Heart right ventricle (tissue), 16 donors: ENCODE measurements at regions not wholly inside any gene's neighbourhood (a gene's known extent, or its start where the extent isn't known, plus 50 kb on each side); places are given as distances from the start of the nearest gene placed in this dataset.

Source experiments
- ATAC-seq, 8 donors: fragments of 200-7000 bp; cut with Tn5 transposase; one replicate each; pipeline ENCODE4 v1.9.1; 2020; ENCODE audit warnings: mild to moderate bottlenecking in 8 of 8, moderate library complexity in 8 of 8, moderate number of reproducible peaks in 1 of 8
- DNase-seq, 2 donors: peaks; one replicate each; pipeline ENCODE4 v3.0.0-alpha.2; 2020
- H3K27ac ChIP-seq, 10 donors: fragments of 200-600 bp; sonication (generic) in 2 of 10; one replicate each; pipeline versions ENCODE4 v1.5.0 to v1.8.0; 2020 to 2022; ENCODE audit warnings: mild to moderate bottlenecking in 3 of 10
- H3K27me3 ChIP-seq, 7 donors: fragments of 200-600 bp; one replicate each; pipeline ENCODE4 v1.8.0; 2021 to 2022; ENCODE audit warnings: mild to moderate bottlenecking in 2 of 7
- H3K36me3 ChIP-seq, 9 donors: fragments of 200-600 bp; sonication (generic) in 1 of 9; one replicate each; pipeline versions ENCODE4 v1.5.0 to v1.8.0; 2020 to 2022; ENCODE audit warnings: mild to moderate bottlenecking in 2 of 9
- H3K4me1 ChIP-seq, 9 donors: fragments of 200-600 bp; sonication (generic) in 1 of 9; one replicate each; pipeline versions ENCODE4 v1.5.0 to v1.8.0; 2020 to 2022; ENCODE audit warnings: mild to moderate bottlenecking in 4 of 9
- H3K4me3 ChIP-seq, 10 donors: fragments of 200-600 bp; sonication (generic) in 2 of 10; one replicate each; pipeline versions ENCODE4 v1.5.0 to v1.8.0; 2020 to 2022; ENCODE audit warnings: mild to moderate bottlenecking in 7 of 10, moderate library complexity in 2 of 10
- H3K9me3 ChIP-seq, 11 donors: fragments of 200-600 bp in 10 of 11; sonication (generic) in 2 of 11; one replicate each; pipeline versions ENCODE4 v1.5.0 to v1.8.0; 2013 to 2022; ENCODE audit warnings: mild to moderate bottlenecking in 2 of 11, control low read depth in 1 of 11, moderate library complexity in 1 of 11
- CTCF ChIP-seq, 9 donors: fragments of 200-600 bp; sonication (generic) in 2 of 9; IDR thresholded peaks; one replicate each; pipeline versions ENCODE4 v1.5.0 to v1.8.0; 2021 to 2022; ENCODE audit warnings: antibody characterized with exemption in 9 of 9, mild to moderate bottlenecking in 5 of 9, moderate library complexity in 1 of 9
- WGBS, 2 donors: extraction: QIAGEN DNeasy Blood & Tissue Kit; methylation state at CpG; one replicate each; pipeline ENCODE4 v1.1.7; 2013; ENCODE audit warnings: inconsistent platforms in 1 of 2; 5-methylcytosine and 5-hydroxymethylcytosine counted together
- intact Hi-C, 10 donors: fragments of 100-400 bp; cut with DNase I; formaldehyde crosslinking; loops; one replicate each; pipeline versions ENCODE4 v1.11.1 to v1.14.2; 2022
- donor health status: Arrhythmogenic right ventricular cardiomyopathy.
- donor health status: ischemic (EF 13 %, LVEDD 7.1; RV severe dilation, severe dysfunction).
- donor health status: healthy with polysubstance abuse.
- donor health status: DM: no; HTN: yes; CAD: no.
- donor health status: DM: no; HTN: no; CAD: no.
- donor health status: ischemic (EF 25% LVEDD 6.9; RV normal size, moderate dysfunction).
- donor health status: ischemic (EF 25% LVEDD 5.7; RV mildly dilated, moderate dysfunction).
- donor health status: healthy.
- donor health status: DM: yes; HTN: yes; CAD: no.
- donor health status: Ischemic cardiomyopathy.
- donor health status: ischemic (EF 35%, LVEDD 5.7; RV mildly dilated, moderate dysfunction).
- donor health status: nonischemic (EF 11% LVEDD 7.7; RV severe dilation, severe dysfunction).
- donor health status: DM: yes; HTN: yes; CAD: no.
- donor health status: PGD.
- donor health status: ischemic (EF 29% LVEDD 5.4; RV normal size, mild dysfunction).
- donor health status: nonischemic (EF 23%, LVEDD 6.1; RV moderate dilation, normal function).

GRCh38 chr5:126166368-126166767 lies 256.8 kb upstream of the GRAMD2B start:
- no peak overlapping the region for H3K4me3 ChIP-seq
- no peaks in the 10 kb centered on the region for H3K36me3 ChIP-seq
- H3K4me1 ChIP-seq = no peaks in the 10 kb centered on the region
- intact Hi-C loops = no loop called here
- H3K27me3 ChIP-seq = no peaks in the 10 kb centered on the region
- DNase-seq (no peak), ATAC-seq (no peak)
- WGBS, 2 donors = 97 to 99% methylated on average over 1 of the region's 1 CpG
- H3K27ac ChIP-seq = no peak overlapping the region
- H3K9me3 ChIP-seq = peaks cover 0 to 52% (median 26%) of the 10 kb centered on the region in 11 donors
- no peak for TF ChIP-seq CTCF (IDR thresholded peaks at IDR 0.05)

- Histone ChIP-seq H3K9me3 (peaks cover 0 to 56% (median 26%) of the 10 kb centered on the region in 11 donors), H3K4me3 (no peak overlapping the region), H3K4me1 (no peaks in the 10 kb centered on the region), H3K27ac (no peak overlapping the region), H3K27me3 (no peaks in the 10 kb centered on the region), H3K36me3 (no peaks in the 10 kb centered on the region)
- DNase-seq (no peak), ATAC-seq (no peak)
- TF ChIP-seq CTCF (IDR thresholded peaks at IDR 0.05) = no peak
- WGBS, 2 donors = 76 to 92% methylated on average over 1 of the region's 1 CpG
- intact Hi-C loops = no loop called here
Measured at GRCh38 chr5:126168785-126169184, 254.4 kb upstream of the GRAMD2B start.

- Histone ChIP-seq H3K4me3 (no peak overlapping the region), H3K4me1 (no peaks in the 10 kb centered on the region), H3K27me3 (no peaks in the 10 kb centered on the region), H3K9me3 (peaks cover 0 to 55% (median 6%) of the 10 kb centered on the region in 11 donors), H3K36me3 (no peaks in the 10 kb centered on the region), H3K27ac (no peak overlapping the region)
- no peak for DNase-seq
- no peak for ATAC-seq
- 93 to 94% methylated on average over 3 of the region's 3 CpGs for WGBS, 2 donors
- intact Hi-C loops = no loop called here
- no peak for TF ChIP-seq CTCF (IDR thresholded peaks at IDR 0.05)
Measured at GRCh38 chr5:126171916-126172315, 251.3 kb upstream of the GRAMD2B start.

DNA sequence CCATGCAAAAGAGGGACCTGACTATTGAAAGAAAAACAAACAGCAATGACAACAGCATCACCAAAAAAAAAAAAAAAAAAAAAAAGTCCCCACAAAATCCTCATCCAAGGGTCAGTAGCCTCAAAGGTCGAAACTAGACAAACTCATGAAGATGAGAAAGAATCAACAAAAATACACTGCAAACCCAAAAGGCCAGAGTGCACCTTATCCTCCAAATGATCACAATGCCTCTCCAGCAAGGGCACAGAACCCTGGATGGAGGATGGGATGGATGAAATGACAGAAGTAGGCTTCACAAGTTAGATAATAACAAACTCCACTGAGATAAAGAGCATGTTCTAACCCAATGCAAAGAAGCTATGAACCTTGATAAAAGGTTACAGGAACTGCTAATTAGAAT lies 250.4 kb upstream of the GRAMD2B start:
- Histone ChIP-seq H3K9me3 (peaks cover 0 to 51% (median 0%) of the 10 kb centered on the region in 11 donors), H3K36me3 (no peaks in the 10 kb centered on the region), H3K4me3 (no peak overlapping the region), H3K27me3 (no peaks in the 10 kb centered on the region), H3K27ac (no peak overlapping the region), H3K4me1 (peaks cover 0 to under 1% (median 0%) of the 10 kb centered on the region in 9 donors)
- intact Hi-C loops = no loop called here
- ATAC-seq = no peak
- 77 to 86% methylated on average over 1 of the region's 1 CpG for WGBS, 2 donors
- TF ChIP-seq CTCF (IDR thresholded peaks at IDR 0.05) = no peak
- DNase-seq = no peak
